Neuronal stem cell (in vitro differentiated cells): ENCODE measurements at regions not wholly inside any gene's neighbourhood (a gene's known extent, or its start where the extent isn't known, plus 50 kb on each side); places are given as distances from the start of the nearest gene placed in this dataset.

Experiments used
- DNase-seq: peaks from one replicate; pipeline ENCODE4 v3.0.0-alpha.2; 2013; ENCODE audit warnings: low spot score
- H2AFZ ChIP-seq: one replicate; pipeline ENCODE4 v1.6.1; 2013; ENCODE audit warnings: mild to moderate bottlenecking, low read length, inconsistent platforms
- H2AK5ac ChIP-seq: 2 replicates; pipeline ENCODE4 v1.6.1; 2013; ENCODE audit warnings: low read depth, mild to moderate bottlenecking, inconsistent platforms, low read length, moderate library complexity, mixed read lengths
- H2BK120ac ChIP-seq: 2 replicates; pipeline ENCODE4 v1.6.1; 2013; ENCODE audit warnings: low read depth, mild to moderate bottlenecking, inconsistent platforms, low read length, moderate library complexity, mixed read lengths
- H2BK12ac ChIP-seq: one replicate; pipeline ENCODE4 v1.6.1; 2013; ENCODE audit warnings: low read length, inconsistent platforms
- H2BK15ac ChIP-seq: 2 replicates; pipeline ENCODE4 v1.6.1; 2013; ENCODE audit warnings: mild to moderate bottlenecking, low read length, inconsistent platforms, mixed read lengths
- H2BK5ac ChIP-seq: one replicate; pipeline ENCODE4 v1.6.1; 2013; ENCODE audit warnings: inconsistent platforms, mild to moderate bottlenecking, low read length, moderate library complexity
- H3K14ac ChIP-seq: one replicate; pipeline ENCODE4 v1.6.1; 2013; ENCODE audit warnings: low read length, inconsistent platforms
- H3K18ac ChIP-seq: 2 replicates; pipeline ENCODE4 v1.6.1; 2013; ENCODE audit warnings: low read length, inconsistent platforms
- H3K23ac ChIP-seq: 2 replicates; pipeline ENCODE4 v1.6.1; 2013; ENCODE audit warnings: low read depth, mild to moderate bottlenecking, mixed read lengths, low read length, inconsistent platforms; ENCODE audit not compliant: poor library complexity
- H3K27ac ChIP-seq: replicated peaks from 3 replicates; pipeline ENCODE4 v1.5.1; 2013; ENCODE audit warnings: low read length, inconsistent platforms
- H3K27me3 ChIP-seq, 3 experiments: 2 replicates each; pipeline ENCODE4 v1.6.1; 2013; ENCODE audit warnings: low read length in 3 of 3, mild to moderate bottlenecking in 2 of 3, inconsistent platforms in 1 of 3, low read depth in 1 of 3, mixed read lengths in 1 of 3, moderate library complexity in 1 of 3; ENCODE audit not compliant: control insufficient read depth in 3 of 3, insufficient read depth in 3 of 3
- H3K36me3 ChIP-seq, 2 donors: replicated peaks in 1 of 2; 2 replicates each; pipeline ENCODE4 v1.6.1; 2013; ENCODE audit warnings: low read length in 2 of 2; ENCODE audit not compliant: control insufficient read depth in 2 of 2, insufficient read depth in 2 of 2
- H3K4ac ChIP-seq: 2 replicates; pipeline ENCODE4 v1.6.1; 2013; ENCODE audit warnings: inconsistent platforms, mild to moderate bottlenecking, low read length, moderate library complexity
- H3K4me1 ChIP-seq, 2 donors: 1 replicate in 1 of 2; 2 replicates in 1 of 2; pipeline ENCODE4 v1.6.1; 2013; ENCODE audit warnings: low read length in 2 of 2, low read depth in 1 of 2; ENCODE audit not compliant: control insufficient read depth in 2 of 2, insufficient read depth in 1 of 2
- H3K4me2 ChIP-seq: one replicate; pipeline ENCODE4 v1.6.1; 2013; ENCODE audit warnings: mild to moderate bottlenecking, low read length, inconsistent platforms; ENCODE audit not compliant: insufficient read depth, poor library complexity, severe bottlenecking
- H3K4me3 ChIP-seq, 2 donors: 2 replicates each; pipeline ENCODE4 v1.5.1; 2013; ENCODE audit warnings: low read length in 2 of 2, mild to moderate bottlenecking in 2 of 2, inconsistent platforms in 1 of 2, moderate library complexity in 1 of 2
- H3K79me1 ChIP-seq: one replicate; pipeline ENCODE4 v1.6.1; 2013; ENCODE audit warnings: low read depth, mild to moderate bottlenecking, inconsistent platforms, low read length, moderate library complexity
- H3K9ac ChIP-seq: one replicate; pipeline ENCODE4 v1.6.1; 2013; ENCODE audit warnings: mild to moderate bottlenecking, low read depth, low read length, inconsistent platforms; ENCODE audit not compliant: poor library complexity
- H3K9me3 ChIP-seq, 2 donors: replicated peaks in 1 of 2; 2 replicates each; pipeline versions ENCODE3 to v1.6.1; 2013; ENCODE audit warnings: low read length in 2 of 2, mild to moderate bottlenecking in 2 of 2, inconsistent platforms in 1 of 2, low read depth in 1 of 2, mixed read lengths in 1 of 2, moderate library complexity in 1 of 2; ENCODE audit not compliant: control insufficient read depth in 2 of 2, insufficient read depth in 1 of 2
- H4K8ac ChIP-seq: one replicate; pipeline ENCODE4 v1.6.1; 2013; ENCODE audit warnings: low read depth, mild to moderate bottlenecking, inconsistent platforms, low read length, moderate library complexity
- H4K91ac ChIP-seq: one replicate; pipeline ENCODE4 v1.6.1; 2013; ENCODE audit warnings: low read length, low read depth, mild to moderate bottlenecking, inconsistent platforms; ENCODE audit not compliant: poor library complexity
- WGBS, 2 donors: extraction: QIAGEN DNeasy Blood & Tissue Kit; methylation state at CpG; one replicate each; pipeline ENCODE4 v1.1.7; 2013; ENCODE audit warnings: missing lambda C conversion rate in 2 of 2, mixed read lengths in 1 of 2; ENCODE audit not compliant: insufficient read length in 2 of 2, insufficient replicate concordance in 1 of 2; ENCODE audit errors: extremely low coverage in 2 of 2; 5-methylcytosine and 5-hydroxymethylcytosine counted together

- H3K27me3 ChIP-seq: no peaks in the 10 kb centered on the region
- no peaks in the 10 kb centered on the region for H3K9me3 ChIP-seq
- H4K8ac ChIP-seq: no peak overlapping the region
- H3K4me2 ChIP-seq: no peak overlapping the region
- H2BK5ac ChIP-seq: no peak overlapping the region
- no peak overlapping the region for H3K9ac ChIP-seq
- H3K14ac ChIP-seq: no peak overlapping the region
- DNase-seq: no peak
- H3K4me3 ChIP-seq: no peak overlapping the region
- WGBS, 2 donors: no CpG with 5 or more reads among the region's 2 CpGs
- H3K4me1 ChIP-seq: no peaks in the 10 kb centered on the region
- no peak overlapping the region for H3K4ac ChIP-seq
- no peak overlapping the region for H2BK120ac ChIP-seq
- H2AFZ ChIP-seq: no peak overlapping the region
- H2BK15ac ChIP-seq: no peak overlapping the region
- H4K91ac ChIP-seq: no peak overlapping the region
- no peaks in the 10 kb centered on the region for H3K79me1 ChIP-seq
- H3K36me3 ChIP-seq: no peaks in the 10 kb centered on the region
- no peak overlapping the region for H2AK5ac ChIP-seq
- H3K27ac ChIP-seq: no peak overlapping the region
- no peak overlapping the region for H2BK12ac ChIP-seq
- H3K18ac ChIP-seq: no peak overlapping the region
- no peak overlapping the region for H3K23ac ChIP-seq
Measured at GRCh38 chr13:73274147-73274546, 215.3 kb downstream of the KLF5 start.

- Histone ChIP-seq H2BK120ac (no peak overlapping the region), H2AK5ac (no peak overlapping the region), H3K4ac (no peak overlapping the region), H4K91ac (no peak overlapping the region), H3K14ac (no peak overlapping the region), H3K36me3 (no peaks in the 10 kb centered on the region), H2BK5ac (no peak overlapping the region), H2BK12ac (no peak overlapping the region), H3K9me3 (no peaks in the 10 kb centered on the region), H3K27ac (no peak overlapping the region), H4K8ac (no peak overlapping the region), H3K18ac (no peak overlapping the region), H3K27me3 (no peaks in the 10 kb centered on the region), H3K9ac (no peak overlapping the region), H2AFZ (no peak overlapping the region), H3K79me1 (no peaks in the 10 kb centered on the region), H3K4me1 (no peaks in the 10 kb centered on the region), H3K23ac (no peak overlapping the region), H3K4me3 (no peak overlapping the region), H2BK15ac (no peak overlapping the region), H3K4me2 (no peak overlapping the region)
- no CpG with 5 or more reads among the region's 5 CpGs for WGBS, 2 donors
- DNase-seq: no peak
Measured at GRCh38 chr13:73273745-73274144, 214.9 kb downstream of the KLF5 start.

GRCh38 chr13:73273276-73273675 lies 214.5 kb downstream of the KLF5 start:
- Histone ChIP-seq H2BK12ac (no peak overlapping the region), H3K36me3 (no peaks in the 10 kb centered on the region), H3K18ac (no peak overlapping the region), H2BK120ac (no peak overlapping the region), H4K8ac (no peak overlapping the region), H3K79me1 (no peaks in the 10 kb centered on the region), H2BK5ac (no peak overlapping the region), H3K4me1 (no peaks in the 10 kb centered on the region), H3K4ac (no peak overlapping the region), H3K23ac (no peak overlapping the region), H3K14ac (no peak overlapping the region), H2BK15ac (no peak overlapping the region), H3K9me3 (no peaks in the 10 kb centered on the region), H4K91ac (no peak overlapping the region), H3K9ac (no peak overlapping the region), H2AFZ (no peak overlapping the region), H2AK5ac (no peak overlapping the region), H3K27ac (no peak overlapping the region), H3K27me3 (no peaks in the 10 kb centered on the region), H3K4me2 (no peak overlapping the region), H3K4me3 (no peak overlapping the region)
- DNase-seq: no peak
- no CpG with 5 or more reads among the region's 1 CpG for WGBS, 2 donors

GRCh38 chr13:73272831-73273230 lies 214.0 kb downstream of the KLF5 start:
- H2AFZ ChIP-seq: no peak overlapping the region
- no peaks in the 10 kb centered on the region for H3K36me3 ChIP-seq
- H3K23ac ChIP-seq: no peak overlapping the region
- H2BK12ac ChIP-seq: no peak overlapping the region
- no peak overlapping the region for H3K4ac ChIP-seq
- H2BK120ac ChIP-seq: no peak overlapping the region
- no peak overlapping the region for H3K4me3 ChIP-seq
- H3K18ac ChIP-seq: no peak overlapping the region
- H4K91ac ChIP-seq: no peak overlapping the region
- no peak overlapping the region for H3K27ac ChIP-seq
- H3K9me3 ChIP-seq: no peaks in the 10 kb centered on the region
- no CpG with 5 or more reads among the region's 1 CpG for WGBS, 2 donors
- no peaks in the 10 kb centered on the region for H3K27me3 ChIP-seq
- H2BK15ac ChIP-seq: no peak overlapping the region
- no peak overlapping the region for H2BK5ac ChIP-seq
- no peaks in the 10 kb centered on the region for H3K79me1 ChIP-seq
- no peak for DNase-seq
- no peak overlapping the region for H3K14ac ChIP-seq
- H3K4me1 ChIP-seq: no peaks in the 10 kb centered on the region
- no peak overlapping the region for H2AK5ac ChIP-seq
- H3K4me2 ChIP-seq: no peak overlapping the region
- H4K8ac ChIP-seq: no peak overlapping the region
- no peak overlapping the region for H3K9ac ChIP-seq
